HG03354 (cell line): ENCODE measurements at regions not wholly inside any gene's neighbourhood (a gene's known extent, or its start where the extent isn't known, plus 50 kb on each side); places are given as distances from the start of the nearest gene placed in this dataset.
A peak's percentile ranks its signal among the peaks of the same experiment; 100 is the strongest.

Source experiments
- ATAC-seq: cut with Tn5 transposase; IDR thresholded peaks from one replicate; pipeline ENCODE4 v1.9.1; 2021; ENCODE audit warnings: mild to moderate bottlenecking; ENCODE audit not compliant: unreplicated experiment, poor library complexity, severe bottlenecking

DNA sequence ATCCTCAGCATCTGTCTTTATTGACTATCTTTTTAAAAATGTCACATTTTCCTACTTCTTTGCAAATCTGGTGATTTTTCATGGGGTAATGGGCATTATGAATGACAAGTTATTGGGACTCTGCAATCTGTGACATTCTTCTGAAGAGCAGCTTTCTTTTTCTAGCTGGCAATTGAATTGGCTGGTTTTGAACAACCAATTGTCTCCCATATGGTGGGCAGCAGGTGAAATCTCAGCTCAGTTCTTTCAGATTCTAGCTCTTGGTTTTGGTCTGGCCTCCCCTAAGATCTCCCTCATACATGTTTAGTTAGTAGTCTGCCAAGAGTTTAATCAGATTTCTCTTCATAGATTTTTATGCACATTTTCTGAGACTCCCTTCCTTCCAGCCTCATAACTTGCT is 107.9 kb upstream of the EPB41L3 start:
- no peak for ATAC-seq

DNA sequence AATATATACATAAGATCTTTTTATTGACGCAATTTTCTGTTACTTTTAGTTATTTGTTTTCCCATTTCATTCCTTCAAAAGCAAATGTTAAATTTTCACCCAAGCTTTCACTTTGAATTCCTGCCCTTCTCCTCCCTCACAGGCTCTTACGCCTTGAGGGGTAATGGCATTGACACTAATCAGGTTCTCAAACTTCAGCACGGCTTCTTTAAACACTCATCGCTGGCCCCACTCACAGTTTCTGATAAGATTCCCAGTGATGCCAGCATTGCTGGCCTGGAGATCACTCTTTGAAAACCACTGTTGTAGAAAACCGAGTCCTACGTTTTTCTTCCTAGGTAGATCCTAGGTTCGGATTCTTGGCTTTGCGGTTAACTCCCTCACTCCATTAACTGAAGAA is 105.6 kb upstream of the EPB41L3 start:
- ATAC-seq: no peak

DNA sequence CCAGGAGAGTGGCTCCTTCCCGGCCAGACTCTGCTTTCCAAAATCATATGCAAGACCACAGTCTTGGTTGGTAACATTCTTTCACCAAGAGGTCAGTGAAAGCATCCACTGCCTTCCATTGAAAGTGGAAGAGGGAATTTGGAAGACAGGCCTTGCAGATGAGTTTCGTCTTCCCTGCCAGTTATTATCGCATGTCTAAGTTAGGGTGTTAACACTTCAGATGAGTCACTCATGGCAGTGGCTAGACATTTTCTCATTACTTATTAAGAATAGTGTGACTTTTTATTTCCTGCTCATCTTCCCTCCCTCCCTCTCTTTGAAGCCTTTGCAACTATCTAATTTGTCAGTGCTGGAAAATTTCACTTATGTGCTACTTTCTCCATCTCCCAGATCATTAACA is 102.9 kb upstream of the EPB41L3 start:
- ATAC-seq: no peak

DNA sequence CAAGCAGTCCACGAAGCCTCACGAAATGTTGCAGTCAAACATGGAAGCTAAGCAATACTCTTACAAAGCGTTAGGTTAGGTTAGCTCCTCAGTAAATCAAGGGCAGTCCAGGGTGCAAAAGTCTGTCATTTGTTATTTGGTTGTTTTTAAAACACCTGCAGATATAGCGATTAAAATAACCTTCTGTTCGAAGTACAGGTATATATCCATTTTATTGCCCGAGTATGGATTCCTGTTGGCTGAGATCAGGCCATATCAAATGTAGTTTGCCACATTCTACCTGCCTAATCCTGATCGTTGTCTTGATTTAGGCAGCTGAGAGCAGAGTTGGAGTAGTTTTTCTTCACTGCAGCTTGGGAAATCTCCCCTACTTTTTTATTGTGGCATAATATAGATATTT is 99.5 kb upstream of the EPB41L3 start:
- ATAC-seq: no peak

DNA sequence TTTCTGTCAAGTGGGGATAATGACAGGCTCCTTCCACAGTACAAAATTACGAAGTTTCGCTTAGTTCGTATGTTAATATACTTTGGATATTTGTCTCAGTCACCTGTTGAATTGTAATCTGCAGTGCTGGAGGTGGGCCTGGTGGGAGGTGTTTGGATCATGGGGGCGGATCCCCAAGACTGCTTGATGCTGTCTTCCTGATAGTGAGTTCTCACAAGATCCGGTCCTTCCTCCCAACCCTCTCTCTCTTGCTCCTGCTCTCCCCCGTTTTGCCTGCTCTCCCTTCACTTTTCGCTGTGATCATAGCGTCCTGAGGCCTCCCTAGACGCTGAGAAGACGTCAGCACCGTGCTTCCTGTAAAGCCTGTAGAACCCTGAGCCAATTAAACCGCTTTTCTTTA is 97.1 kb upstream of the EPB41L3 start:
- no peak for ATAC-seq

DNA sequence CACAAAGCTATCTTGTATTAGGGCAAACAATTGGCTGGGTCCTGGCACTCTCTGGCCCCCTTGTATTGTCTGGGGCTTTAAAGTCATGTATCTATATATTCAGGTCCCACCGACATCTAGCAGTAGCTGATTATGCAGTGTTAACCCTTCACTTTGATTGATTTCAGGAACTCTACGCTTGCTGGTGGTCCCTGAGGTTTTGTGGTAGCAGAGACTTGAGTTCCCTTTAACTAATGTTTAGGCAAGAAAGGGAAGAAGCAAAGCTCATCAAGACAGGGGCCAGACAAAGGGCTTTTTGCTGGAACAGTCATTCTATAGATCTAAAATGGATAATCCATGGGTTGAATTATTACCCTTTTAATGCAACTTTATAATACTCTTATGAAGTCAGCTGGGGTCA is 95.3 kb upstream of the EPB41L3 start:
- no peak for ATAC-seq

DNA sequence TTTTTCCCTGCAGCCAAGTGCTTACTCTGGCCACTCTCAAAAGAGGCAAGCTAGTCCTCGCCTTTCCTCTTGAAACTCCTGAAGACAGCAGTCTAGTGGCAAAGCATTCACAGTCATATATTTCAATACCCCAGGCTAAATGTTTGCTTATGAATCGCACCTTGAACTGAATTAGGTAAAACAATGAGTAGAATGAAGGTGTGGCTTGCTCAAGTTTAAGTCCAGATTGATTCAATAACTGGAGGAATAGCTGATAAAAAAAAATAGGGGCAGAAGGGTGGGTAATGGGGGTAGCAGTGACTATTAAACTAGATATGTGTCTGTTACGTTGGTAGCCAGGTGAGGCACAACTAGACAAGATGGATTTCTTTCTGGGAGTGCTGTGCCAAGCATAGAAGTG is 88.2 kb upstream of the EPB41L3 start:
- ATAC-seq: no peak

DNA sequence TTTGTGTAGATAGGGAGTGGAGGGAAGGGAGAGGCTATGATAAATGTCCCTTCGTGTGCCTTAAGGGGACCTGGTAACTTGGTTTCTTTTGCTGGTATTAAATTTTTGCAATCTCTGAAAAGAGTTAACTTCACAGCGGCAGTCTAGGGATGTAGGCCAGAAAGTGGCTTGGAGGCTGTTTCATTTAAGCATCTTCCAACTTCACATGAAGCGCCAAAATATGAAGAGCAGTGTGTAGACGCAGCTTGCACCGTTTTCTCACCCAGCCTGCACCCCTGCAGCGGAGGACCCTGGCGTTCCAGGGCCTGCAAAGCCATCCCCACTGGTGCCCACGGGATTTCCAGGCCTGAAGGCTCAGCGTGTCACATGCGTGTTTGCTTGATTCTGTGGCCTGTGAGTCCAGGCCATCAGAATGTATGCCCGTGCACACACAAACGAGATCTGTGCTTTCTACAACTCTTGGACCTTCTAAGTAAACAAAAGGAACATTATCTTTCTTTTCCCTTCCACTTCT is 87.2 kb upstream of the EPB41L3 start:
- ATAC-seq: no peak

DNA sequence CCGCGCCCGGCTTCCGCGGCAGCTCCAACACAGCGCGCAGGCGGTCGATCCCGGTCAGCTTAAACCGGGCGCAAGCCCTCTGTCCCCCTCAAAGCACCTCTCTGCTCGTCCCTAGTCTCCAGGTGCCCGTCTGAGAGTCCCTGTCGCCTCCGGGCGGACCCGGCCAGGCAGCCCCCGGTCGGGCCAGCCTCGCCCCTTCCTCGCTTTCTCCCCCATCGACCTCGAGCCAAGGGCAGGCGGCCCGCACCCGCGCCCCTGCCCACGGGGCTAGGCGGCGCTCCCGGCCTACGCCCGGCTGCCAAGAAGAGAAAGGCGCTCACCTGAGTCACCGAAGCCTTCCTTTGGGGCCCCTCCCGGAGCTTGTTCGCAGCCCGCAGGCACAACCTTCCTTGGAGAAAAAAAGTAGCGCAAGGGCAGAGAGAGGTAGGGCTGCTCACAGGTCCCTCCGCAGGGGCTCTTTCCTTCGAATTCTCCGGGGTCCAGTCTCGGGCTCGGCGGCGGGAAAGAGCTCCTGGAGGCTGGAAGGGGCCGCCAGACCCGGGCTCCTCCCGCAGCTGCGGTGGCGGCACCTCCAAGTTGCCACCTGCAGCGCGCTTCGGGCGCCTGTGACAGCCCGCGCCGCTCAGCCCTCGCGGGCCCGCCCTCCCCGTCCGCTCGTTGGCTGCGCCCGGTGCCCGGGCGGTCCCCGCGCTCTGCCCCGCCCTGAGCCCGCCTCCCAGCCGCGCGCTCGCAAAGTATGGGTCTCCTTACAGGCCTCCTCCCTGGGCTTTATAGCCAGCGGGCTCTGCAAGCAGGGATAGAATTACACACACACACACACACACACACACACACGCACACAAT is 86.5 kb upstream of the EPB41L3 start:
- peak; percentile 76 for ATAC-seq

DNA sequence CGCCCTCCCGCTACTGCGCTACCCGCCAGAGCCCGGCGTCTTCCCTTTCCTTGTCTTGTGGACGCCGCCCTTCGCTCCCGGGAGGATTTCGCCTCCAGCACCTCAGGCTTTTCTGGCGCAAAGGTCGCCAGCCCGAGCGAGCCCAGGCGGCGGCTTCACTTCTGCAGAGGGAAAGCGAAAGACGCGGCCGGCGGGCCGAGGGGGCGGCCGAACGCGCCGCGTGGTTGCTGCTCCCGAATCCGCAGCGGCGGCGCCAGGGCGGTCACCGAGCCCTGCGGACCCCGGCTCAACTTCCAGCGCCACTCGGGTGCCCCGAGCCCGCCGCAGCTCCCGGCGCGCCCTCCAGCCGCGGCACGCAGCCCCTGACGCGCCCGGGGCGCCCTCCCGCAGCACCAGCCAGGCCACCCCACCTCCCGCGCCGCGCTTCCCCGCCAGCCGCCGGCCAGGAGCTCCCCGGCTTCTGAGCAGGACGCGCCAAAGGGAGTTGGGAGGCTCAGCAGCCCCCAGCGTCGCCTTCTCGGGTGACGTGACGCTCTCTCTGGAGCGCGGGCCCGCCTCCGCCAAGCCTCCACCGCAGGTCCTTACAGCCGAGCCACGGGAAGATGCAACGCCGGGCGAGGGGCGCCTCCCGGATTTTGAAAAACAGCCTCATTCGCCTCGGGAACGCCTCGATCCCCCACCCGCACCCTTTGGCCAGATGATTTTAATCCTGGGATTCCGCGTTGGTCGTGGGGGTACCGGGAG is 84.9 kb upstream of the EPB41L3 start:
- peak; percentile 39 for ATAC-seq

DNA sequence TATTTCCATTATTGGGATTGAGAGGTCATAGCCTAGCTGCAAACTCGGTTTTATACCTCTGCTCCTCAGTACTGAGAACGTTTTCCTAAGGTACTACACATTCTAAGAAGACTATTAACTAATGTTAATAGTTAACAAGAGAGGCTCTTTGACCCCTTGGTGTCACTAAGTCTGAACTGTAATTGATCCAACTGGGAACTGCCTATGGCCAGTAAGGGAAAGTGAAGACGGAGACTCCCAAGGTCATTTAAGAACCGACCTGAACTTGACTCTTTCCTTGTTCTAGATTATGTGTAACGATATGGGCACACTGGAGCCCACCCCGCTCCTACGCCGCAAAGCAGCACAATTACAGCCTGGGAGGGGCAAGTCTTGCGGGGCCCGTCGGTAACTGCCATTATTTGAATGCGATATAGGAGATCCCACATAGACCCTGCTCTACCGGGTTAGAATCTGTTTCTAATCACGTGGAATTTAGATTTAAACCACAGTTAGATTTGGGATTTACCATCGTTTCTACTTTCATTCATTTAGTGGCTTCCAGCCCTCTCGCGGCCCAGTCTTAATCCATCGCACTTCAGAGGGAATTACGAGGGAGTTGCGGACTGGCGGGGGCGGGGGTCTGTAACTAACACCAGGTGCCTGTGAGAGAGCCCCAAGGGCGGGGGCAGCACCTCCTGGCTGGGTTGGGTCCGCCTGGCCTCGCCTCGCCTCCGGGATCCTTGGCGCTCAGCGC is 84.1 kb upstream of the EPB41L3 start:
- ATAC-seq: peak; percentile 24

DNA sequence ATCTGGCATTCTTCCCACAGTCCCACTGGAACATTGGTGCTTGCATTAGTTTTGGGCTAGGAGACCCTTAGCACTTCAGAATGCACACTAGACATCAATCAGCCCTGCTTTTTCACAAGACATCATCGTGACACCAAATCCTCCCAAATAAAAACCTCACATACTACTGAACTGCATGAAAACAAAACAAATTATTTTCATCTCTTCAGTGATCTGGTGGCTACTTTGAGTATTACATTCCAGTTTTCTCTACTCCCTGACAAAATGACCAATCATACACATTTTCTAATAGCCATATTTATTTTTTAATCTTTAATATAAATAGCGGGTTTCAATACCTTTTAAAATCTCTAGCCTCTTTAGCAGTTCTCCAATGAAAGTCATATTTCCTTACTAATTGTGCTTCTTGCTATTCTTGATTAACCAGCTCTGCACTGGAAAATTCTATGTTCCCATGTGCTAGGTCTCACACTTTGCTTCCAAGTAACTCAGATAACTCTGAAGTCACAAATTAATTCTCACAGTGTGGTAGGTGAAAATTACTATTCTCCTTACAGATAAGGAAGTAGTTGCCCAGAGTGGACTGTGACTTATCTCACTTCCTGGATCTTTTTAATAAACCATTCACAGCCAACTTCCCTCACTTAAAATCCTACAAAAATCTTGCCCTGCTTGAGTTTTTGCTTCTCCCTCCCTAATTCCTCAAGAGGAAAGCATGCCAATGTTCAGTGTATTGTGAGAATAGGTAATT is 82.5 kb upstream of the EPB41L3 start:
- no peak for ATAC-seq

DNA sequence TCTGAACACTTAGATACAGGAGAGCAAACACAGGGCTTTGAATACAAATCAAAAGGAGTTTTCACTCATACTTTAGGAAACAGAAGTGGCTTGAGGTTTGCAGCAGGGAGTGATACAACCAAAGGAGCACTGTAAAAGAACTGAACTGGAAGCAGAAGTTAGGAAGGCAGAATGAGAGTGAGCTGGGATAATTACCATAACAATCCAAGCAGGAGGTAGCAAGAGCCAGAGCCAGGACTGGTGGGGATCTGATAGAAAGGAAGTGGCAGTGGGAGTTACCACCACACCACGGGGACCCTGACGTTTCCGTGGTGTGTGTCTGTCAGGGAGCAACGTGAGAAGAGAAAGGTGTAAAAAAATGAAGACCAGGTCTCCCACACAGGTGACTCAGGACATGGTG is 81.3 kb upstream of the EPB41L3 start:
- no peak for ATAC-seq

DNA sequence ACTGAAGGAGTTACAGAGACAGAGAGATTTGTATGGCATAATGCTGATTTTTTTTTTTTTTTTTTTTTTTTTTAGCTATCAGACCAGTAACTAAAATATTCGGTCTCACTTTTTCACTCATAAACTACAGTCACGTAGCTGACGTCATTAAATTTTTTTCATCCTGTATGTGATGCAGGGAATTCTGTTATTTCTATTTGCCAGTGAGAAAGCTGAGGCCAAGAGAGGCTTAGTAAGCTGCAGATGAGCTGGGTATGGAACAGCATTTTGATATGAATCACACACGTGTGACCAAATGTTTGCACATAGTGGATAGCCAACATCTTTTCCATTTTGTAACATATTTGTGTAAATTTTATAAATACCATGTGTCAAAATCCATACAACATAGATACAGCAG is 79.1 kb upstream of the EPB41L3 start:
- no peak for ATAC-seq

DNA sequence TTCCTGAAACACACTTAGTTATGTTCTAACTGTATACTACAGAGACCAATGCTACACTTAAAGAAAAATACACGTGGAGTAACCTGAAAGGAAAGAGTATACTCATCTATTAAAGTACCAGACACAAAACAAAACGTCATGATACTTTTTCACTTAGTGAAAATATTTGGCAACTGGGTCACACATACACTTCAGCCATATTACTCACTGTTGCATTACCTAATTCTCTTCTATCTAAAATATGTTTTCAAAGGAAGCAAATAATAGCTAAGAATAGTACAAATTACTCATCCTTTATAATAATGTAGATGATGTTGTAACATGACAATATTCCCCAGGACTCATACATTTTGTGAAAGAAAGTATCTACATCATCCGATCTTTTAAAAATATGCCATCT is 76.5 kb upstream of the EPB41L3 start:
- ATAC-seq: no peak

DNA sequence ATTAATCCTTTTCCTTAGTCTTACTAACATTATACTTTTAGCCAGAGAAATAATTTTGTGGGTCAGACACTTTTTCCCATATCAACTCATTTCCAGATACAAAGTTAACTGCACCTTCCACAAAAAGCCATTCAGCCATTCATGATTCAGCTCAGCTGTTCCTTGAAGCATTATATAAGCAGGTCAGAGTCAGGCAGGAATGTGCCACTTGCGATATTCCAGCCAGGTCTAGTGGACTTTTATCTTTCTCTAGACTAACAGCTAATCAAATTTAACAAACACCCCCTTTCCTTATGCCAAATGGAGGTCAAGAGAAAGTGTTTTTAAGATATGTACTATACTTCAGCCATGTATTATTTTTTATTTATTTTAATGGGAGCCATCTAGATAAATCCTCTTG is 75.6 kb upstream of the EPB41L3 start:
- no peak for ATAC-seq

DNA sequence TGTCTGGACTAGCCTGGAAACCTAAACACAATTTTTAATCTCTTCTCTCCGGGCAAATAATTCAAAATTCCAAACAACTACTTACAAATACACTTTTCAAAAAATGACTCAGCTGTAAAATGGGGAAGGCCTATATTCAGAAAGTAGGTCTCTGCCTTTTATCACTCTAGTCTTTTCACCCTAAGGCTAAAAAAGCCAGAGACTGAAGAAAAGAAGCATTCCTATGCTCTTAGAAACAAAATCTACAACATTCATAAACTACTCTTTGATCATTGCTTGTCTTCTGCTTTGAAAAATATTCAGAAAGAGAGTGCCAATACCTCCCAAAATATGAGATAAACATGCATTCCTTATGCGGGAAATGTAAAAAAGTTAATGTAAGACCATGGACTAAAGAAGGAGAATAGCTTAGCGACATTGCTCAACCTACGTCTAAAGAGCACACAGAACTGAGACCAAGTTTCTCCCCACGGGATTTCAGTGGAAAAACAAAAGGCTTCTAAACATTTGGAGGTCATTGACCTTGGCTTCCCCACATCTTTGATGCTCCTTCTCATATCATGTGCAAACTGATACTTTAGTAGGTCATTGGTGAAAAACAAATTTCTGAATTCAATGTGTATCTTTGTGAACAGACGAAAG is 74.4 kb upstream of the EPB41L3 start:
- no peak for ATAC-seq

DNA sequence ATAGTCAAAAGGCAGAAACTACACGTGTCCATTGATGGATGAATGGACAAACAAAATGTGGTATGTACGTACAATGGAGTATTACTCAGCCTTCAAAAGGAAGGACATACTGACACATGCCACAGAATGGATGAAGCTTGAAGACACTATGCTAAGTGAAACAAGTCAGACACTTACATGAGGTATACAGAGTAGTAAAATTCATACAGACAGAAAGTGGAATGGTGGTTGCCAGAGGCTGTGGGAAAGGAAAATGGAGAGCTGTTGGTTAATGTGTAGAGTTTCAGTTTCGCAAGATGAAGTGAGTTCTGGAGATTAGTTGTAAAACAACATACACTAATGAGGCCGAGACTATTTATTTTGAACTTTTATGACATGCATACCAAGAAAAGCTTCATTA is 67.4 kb upstream of the EPB41L3 start:
- no peak for ATAC-seq

DNA sequence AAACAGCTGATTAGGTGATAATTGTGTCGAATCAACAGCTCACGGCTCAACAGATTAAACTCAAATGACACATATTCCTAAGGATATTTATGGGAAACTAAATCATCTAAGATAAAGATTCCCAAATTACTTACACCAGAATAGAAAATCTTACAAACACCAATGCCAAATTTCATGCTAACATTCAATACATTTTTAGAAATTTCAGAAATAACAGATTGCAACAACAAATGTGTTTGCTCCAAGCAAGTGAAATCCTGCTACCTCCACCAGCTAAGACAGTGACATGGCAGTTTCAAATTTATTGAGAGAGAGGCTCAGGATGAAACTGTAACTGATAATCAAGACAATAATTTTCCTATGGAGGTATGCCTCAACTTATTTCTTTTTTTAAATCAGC is 65.0 kb upstream of the EPB41L3 start:
- no peak for ATAC-seq
